PFSK-1 (cell line): ENCODE measurements at regions not wholly inside any gene's neighbourhood (a gene's known extent, or its start where the extent isn't known, plus 50 kb on each side); places are given as distances from the start of the nearest gene placed in this dataset.

Source experiments
- FOXP2 ChIP-seq: optimal IDR thresholded peaks from 2 replicates; pipeline ENCODE3; 2011; ENCODE audit warnings: borderline replicate concordance, control low read depth, inconsistent platforms; ENCODE audit not compliant: insufficient read depth; ENCODE audit errors: extremely low read length, extremely low read depth
- POLR2AphosphoS5 ChIP-seq: IDR thresholded peaks from 2 replicates; pipeline ENCODE4 v1.6.1; 2012; ENCODE audit warnings: low read depth, mild to moderate bottlenecking, control low read depth, low read length, moderate library complexity
- SIN3A ChIP-seq: IDR thresholded peaks from 2 replicates; pipeline ENCODE4 v1.6.1; 2012; ENCODE audit warnings: mild to moderate bottlenecking, low read length, moderate library complexity, borderline replicate concordance; ENCODE audit not compliant: insufficient read depth
- TAF1 ChIP-seq: IDR thresholded peaks from 2 replicates; pipeline ENCODE4 v1.6.1; 2012; ENCODE audit warnings: low read length, control low read depth, borderline replicate concordance; ENCODE audit not compliant: insufficient read depth
- TF ChIP-seq, protein P1 (sequence below), 2 experiments: IDR thresholded peaks; 2 replicates each; pipeline versions ENCODE4 v1.6.1 to v1.8.0; 2011 to 2012; ENCODE audit warnings: low read depth in 2 of 2, low read length in 2 of 2, control low read depth in 1 of 2, inconsistent platforms in 1 of 2, mild to moderate bottlenecking in 1 of 2, moderate library complexity in 1 of 2; ENCODE audit not compliant: insufficient read depth in 1 of 2

GRCh38 chr13:97165502-97166425 is 56.4 kb upstream of the MBNL2 start:
- TF ChIP-seq TAF1 (no peak), FOXP2 (no peak)
- TF ChIP-seq, protein P1, sequence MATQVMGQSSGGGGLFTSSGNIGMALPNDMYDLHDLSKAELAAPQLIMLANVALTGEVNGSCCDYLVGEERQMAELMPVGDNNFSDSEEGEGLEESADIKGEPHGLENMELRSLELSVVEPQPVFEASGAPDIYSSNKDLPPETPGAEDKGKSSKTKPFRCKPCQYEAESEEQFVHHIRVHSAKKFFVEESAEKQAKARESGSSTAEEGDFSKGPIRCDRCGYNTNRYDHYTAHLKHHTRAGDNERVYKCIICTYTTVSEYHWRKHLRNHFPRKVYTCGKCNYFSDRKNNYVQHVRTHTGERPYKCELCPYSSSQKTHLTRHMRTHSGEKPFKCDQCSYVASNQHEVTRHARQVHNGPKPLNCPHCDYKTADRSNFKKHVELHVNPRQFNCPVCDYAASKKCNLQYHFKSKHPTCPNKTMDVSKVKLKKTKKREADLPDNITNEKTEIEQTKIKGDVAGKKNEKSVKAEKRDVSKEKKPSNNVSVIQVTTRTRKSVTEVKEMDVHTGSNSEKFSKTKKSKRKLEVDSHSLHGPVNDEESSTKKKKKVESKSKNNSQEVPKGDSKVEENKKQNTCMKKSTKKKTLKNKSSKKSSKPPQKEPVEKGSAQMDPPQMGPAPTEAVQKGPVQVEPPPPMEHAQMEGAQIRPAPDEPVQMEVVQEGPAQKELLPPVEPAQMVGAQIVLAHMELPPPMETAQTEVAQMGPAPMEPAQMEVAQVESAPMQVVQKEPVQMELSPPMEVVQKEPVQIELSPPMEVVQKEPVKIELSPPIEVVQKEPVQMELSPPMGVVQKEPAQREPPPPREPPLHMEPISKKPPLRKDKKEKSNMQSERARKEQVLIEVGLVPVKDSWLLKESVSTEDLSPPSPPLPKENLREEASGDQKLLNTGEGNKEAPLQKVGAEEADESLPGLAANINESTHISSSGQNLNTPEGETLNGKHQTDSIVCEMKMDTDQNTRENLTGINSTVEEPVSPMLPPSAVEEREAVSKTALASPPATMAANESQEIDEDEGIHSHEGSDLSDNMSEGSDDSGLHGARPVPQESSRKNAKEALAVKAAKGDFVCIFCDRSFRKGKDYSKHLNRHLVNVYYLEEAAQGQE (IDR thresholded peaks at IDR 0.05; ENCODE audit: insufficient read depth in 1 of 2, low read depth in 2 of 2, low read length in 2 of 2), result no peak

GRCh38 chr13:97171136-97171535 is 51.0 kb upstream of the MBNL2 start:
- no peak for TF ChIP-seq FOXP2
- no peak for TF ChIP-seq POLR2AphosphoS5
- TF ChIP-seq, protein P1 (IDR thresholded peaks at IDR 0.05; ENCODE audit: insufficient read depth in 1 of 2, low read depth in 2 of 2, low read length in 2 of 2), result no peak
- TF ChIP-seq SIN3A, result no peak
